Endothelial cell of umbilical vein (primary cell): ENCODE measurements at regions not wholly inside any gene's neighbourhood (a gene's known extent, or its start where the extent isn't known, plus 50 kb on each side); places are given as distances from the start of the nearest gene placed in this dataset.

ENCODE experiments used
- BruUV-seq: library from RNA; stranded (reverse); fragments of 400-500 nt; replicated peaks from 2 replicates; lab custom pipeline; 2021; lab: Mats Ljungman, UMichigan
- CTCF ChIA-PET: fragments of 300-600, 350-600 bp; sonication (Branson Sonifier 250); formaldehyde crosslinking; loops from one replicate; lab custom pipeline; 2021; ENCODE audit warnings: antibody characterized with exemption, inconsistent platforms; lab: Charles Lee
- POLR2A ChIA-PET: fragments of 300-600, 350-600 bp; sonication (Branson Sonifier 250); formaldehyde crosslinking; loops from one replicate; lab custom pipeline; 2021; ENCODE audit warnings: antibody characterized with exemption, inconsistent platforms; lab: Charles Lee
- DNase-seq: peaks from one replicate; pipeline ENCODE4 v3.0.0-alpha.2; 2011; ENCODE audit warnings: low read depth, low spot score
- FAIRE-seq: peaks from 2 replicates; lab custom pipeline; 2011; peaks lifted over from hg19 to GRCh38; lab: Jason Lieb, UNC
- H2AFZ ChIP-seq: 2 replicates; pipeline ENCODE4 v1.6.0; 2012; ENCODE audit warnings: low read depth, low read length, control low read depth, inconsistent platforms
- H3K27ac ChIP-seq: 2 replicates; pipeline ENCODE4 v1.5.1; 2011; ENCODE audit warnings: low read depth, mild to moderate bottlenecking, control low read depth, low read length, moderate library complexity; ENCODE audit not compliant: insufficient read depth
- H3K27me3 ChIP-seq, 2 experiments: 2 replicates each; pipeline versions ENCODE4 v1.6.0 to v1.6.1; 2011; ENCODE audit warnings: low read length in 2 of 2, mixed read lengths in 1 of 2; ENCODE audit not compliant: control insufficient read depth in 2 of 2, insufficient read depth in 2 of 2
- H3K36me3 ChIP-seq, 2 experiments: 2 replicates in 1 of 2; 3 replicates in 1 of 2; pipeline ENCODE4 v1.5.1; 2011; ENCODE audit warnings: low read length in 2 of 2, mild to moderate bottlenecking in 1 of 2, moderate library complexity in 1 of 2; ENCODE audit not compliant: control insufficient read depth in 2 of 2, insufficient read depth in 2 of 2; ENCODE audit errors: extremely low read depth in 1 of 2
- H3K4me1 ChIP-seq: 3 replicates; pipeline ENCODE4 v1.5.1; 2011; ENCODE audit warnings: mild to moderate bottlenecking, low read length; ENCODE audit not compliant: control insufficient read depth, insufficient read depth; ENCODE audit errors: extremely low read depth
- H3K4me2 ChIP-seq: 2 replicates; pipeline ENCODE4 v1.6.1; 2011; ENCODE audit warnings: low read length, control low read depth, mixed read lengths; ENCODE audit not compliant: insufficient read depth
- H3K4me3 ChIP-seq, 3 experiments: fragments of 200-600 bp in 1 of 3; sonication (generic), shearing (Covaris generic) in 1 of 3; replicated peaks in 1 of 3; 2 replicates each; pipeline ENCODE4 v1.5.1; 2011 to 2016; ENCODE audit warnings: control low read depth in 3 of 3, low read length in 3 of 3, mild to moderate bottlenecking in 2 of 3, inconsistent platforms in 1 of 3, low read depth in 1 of 3, moderate library complexity in 1 of 3; ENCODE audit not compliant: insufficient read depth in 1 of 3
- H3K79me2 ChIP-seq: 2 replicates; pipeline ENCODE4 v1.6.0; 2012; ENCODE audit warnings: low read length, inconsistent platforms; ENCODE audit not compliant: control insufficient read depth, insufficient read depth
- H3K9ac ChIP-seq: replicated peaks from 2 replicates; pipeline ENCODE3; 2011; ENCODE audit warnings: low read length, control low read depth; ENCODE audit not compliant: insufficient read depth; ENCODE audit errors: extremely low read depth
- H3K9me1 ChIP-seq: replicated peaks from 3 replicates; pipeline ENCODE4 v1.6.0; 2011; ENCODE audit warnings: mild to moderate bottlenecking, low read length; ENCODE audit not compliant: control insufficient read depth, insufficient read depth; ENCODE audit errors: extremely low read depth
- H3K9me3 ChIP-seq: replicated peaks from 2 replicates; pipeline ENCODE4 v1.5.1; 2012; ENCODE audit warnings: low read length, inconsistent platforms; ENCODE audit not compliant: control insufficient read depth, insufficient read depth
- H4K20me1 ChIP-seq: replicated peaks from 2 replicates; pipeline ENCODE3; 2011; ENCODE audit warnings: mild to moderate bottlenecking, low read length; ENCODE audit not compliant: control insufficient read depth, insufficient read depth; ENCODE audit errors: extremely low read depth
- CTCF ChIP-seq, 2 donors: IDR thresholded peaks; 1 replicate in 1 of 2; 2 replicates in 1 of 2; pipeline ENCODE4 v1.5.1; 2011; ENCODE audit warnings: low read length in 2 of 2, mild to moderate bottlenecking in 2 of 2, moderate library complexity in 2 of 2, control low read depth in 1 of 2, inconsistent platforms in 1 of 2, low read depth in 1 of 2; ENCODE audit not compliant: insufficient read depth in 1 of 2; ENCODE audit errors: extremely low read depth in 1 of 2
- EZH2 ChIP-seq: IDR thresholded peaks from 2 replicates; pipeline ENCODE4 v1.6.1; 2012; ENCODE audit warnings: borderline replicate concordance, low read depth, mild to moderate bottlenecking, moderate library complexity, low read length, inconsistent platforms; ENCODE audit not compliant: severe bottlenecking
- FOS ChIP-seq: IDR thresholded peaks from 2 replicates; pipeline ENCODE4 v1.6.1; 2011; ENCODE audit warnings: mild to moderate bottlenecking, low read length, moderate library complexity, borderline replicate concordance; ENCODE audit not compliant: insufficient read depth
- GATA2 ChIP-seq: IDR thresholded peaks from 2 replicates; pipeline ENCODE4 v1.7.0; 2011; ENCODE audit warnings: low read depth, mild to moderate bottlenecking, moderate library complexity, mixed read lengths, low read length; ENCODE audit not compliant: insufficient read length, insufficient read depth
- JUN ChIP-seq: IDR thresholded peaks from 2 replicates; pipeline ENCODE4 v1.6.1; 2011; ENCODE audit warnings: borderline replicate concordance, low read depth; ENCODE audit not compliant: insufficient read length, insufficient read depth
- MAX ChIP-seq: IDR thresholded peaks from 2 replicates; pipeline ENCODE4 v1.6.1; 2011; ENCODE audit not compliant: insufficient read depth, insufficient read length
- MYC ChIP-seq: IDR thresholded peaks from one replicate; pipeline ENCODE4 v1.6.1; 2011; ENCODE audit warnings: mild to moderate bottlenecking, low read depth, low read length
- POLR2A ChIP-seq: IDR thresholded peaks from 2 replicates; pipeline ENCODE4 v1.6.1; 2012; ENCODE audit warnings: low read depth, mild to moderate bottlenecking, control low read depth, low read length
- POLR2AphosphoS5 ChIP-seq: IDR thresholded peaks from 2 replicates; pipeline ENCODE4 v1.6.1; 2012; ENCODE audit warnings: low read depth, mild to moderate bottlenecking, control low read depth, low read length, moderate library complexity; ENCODE audit not compliant: insufficient read depth
- dilution Hi-C: fragments of 300-500 bp; cut with MboI; formaldehyde crosslinking; loops from one replicate; pipeline ENCODE4 v1.15.0; 2019; ENCODE audit warnings: low sequenced_read_pairs; ENCODE audit not compliant: extremely low pct_ligation_motif_present
- intact Hi-C: fragments of 100-400 bp; cut with micrococcal nuclease; formaldehyde crosslinking; loops from one replicate; pipeline ENCODE4 v1.10.0; 2022

GRCh38 chr5:143678148-143678905 is 133.6 kb upstream of the HMHB1 start:
- H4K20me1 ChIP-seq: no peaks in the 10 kb centered on the region
- H3K9me1 ChIP-seq: no peaks in the 10 kb centered on the region
- no peaks in the 10 kb centered on the region for H3K36me3 ChIP-seq
- intact Hi-C loops: no loop called here
- no peak for TF ChIP-seq POLR2A
- TF ChIP-seq MAX: no peak
- TF ChIP-seq GATA2: no peak
- TF ChIP-seq MYC: no peak
- TF ChIP-seq FOS: no peak
- no peak for TF ChIP-seq JUN
- TF ChIP-seq EZH2: no peak
- BruUV-seq: no TSS peak
- dilution Hi-C loops: no loop called here
- no peak overlapping the region for H3K4me2 ChIP-seq
- no peaks in the 10 kb centered on the region for H3K9me3 ChIP-seq
- ChIA-PET POLR2A (no interaction called here), CTCF (no interaction called here)
- H2AFZ ChIP-seq: no peak overlapping the region
- peaks cover 5 to 9% of the 10 kb centered on the region in 2 experiments for H3K27me3 ChIP-seq
- FAIRE-seq (no peak), DNase-seq (no peak)
- H3K79me2 ChIP-seq: no peaks in the 10 kb centered on the region
- H3K27ac ChIP-seq: no peak overlapping the region
- H3K4me1 ChIP-seq: no peaks in the 10 kb centered on the region
- no peak overlapping the region for H3K9ac ChIP-seq
- no peak overlapping the region for H3K4me3 ChIP-seq

- Histone ChIP-seq H3K79me2 (no peaks in the 10 kb centered on the region), H3K9ac (no peak overlapping the region), H3K4me2 (no peak overlapping the region), H3K36me3 (no peaks in the 10 kb centered on the region), H3K4me1 (no peaks in the 10 kb centered on the region), H3K4me3 (no peak overlapping the region), H3K9me1 (no peaks in the 10 kb centered on the region), H3K27me3 (peaks cover 5 to 11% of the 10 kb centered on the region in 2 experiments), H4K20me1 (no peaks in the 10 kb centered on the region), H2AFZ (no peak overlapping the region), H3K27ac (no peak overlapping the region), H3K9me3 (no peaks in the 10 kb centered on the region)
- intact Hi-C loops: no loop called here
- TF ChIP-seq JUN (no peak), MYC (no peak), FOS (no peak), GATA2 (no peak), MAX (no peak), POLR2AphosphoS5 (no peak), EZH2 (no peak), CTCF (IDR thresholded peaks at IDR 0.05; ENCODE audit: extremely low read depth in 1 of 2, insufficient read depth in 1 of 2, low read depth in 1 of 2, low read length in 2 of 2) (no peak), POLR2A (no peak)
- ChIA-PET POLR2A (no interaction called here), CTCF (no interaction called here)
- dilution Hi-C loops: no loop called here
- DNase-seq (no peak), FAIRE-seq (no peak)
- BruUV-seq: no TSS peak
Measured at GRCh38 chr5:143677403-143677802, 134.6 kb upstream of the HMHB1 start.
